Endothelial cell of umbilical vein (primary cell): ENCODE measurements at regions not wholly inside any gene's neighbourhood (a gene's known extent, or its start where the extent isn't known, plus 50 kb on each side); places are given as distances from the start of the nearest gene placed in this dataset.

Source experiments
- BruUV-seq: library from RNA; stranded (reverse); fragments of 400-500 nt; replicated peaks from 2 replicates; lab custom pipeline; 2021; lab: Mats Ljungman, UMichigan
- CTCF ChIA-PET: fragments of 300-600, 350-600 bp; sonication (Branson Sonifier 250); formaldehyde crosslinking; loops from one replicate; lab custom pipeline; 2021; ENCODE audit warnings: antibody characterized with exemption, inconsistent platforms; lab: Charles Lee
- POLR2A ChIA-PET: fragments of 300-600, 350-600 bp; sonication (Branson Sonifier 250); formaldehyde crosslinking; loops from one replicate; lab custom pipeline; 2021; ENCODE audit warnings: antibody characterized with exemption, inconsistent platforms; lab: Charles Lee
- DNase-seq: peaks from one replicate; pipeline ENCODE4 v3.0.0-alpha.2; 2011; ENCODE audit warnings: low read depth, low spot score
- FAIRE-seq: peaks from 2 replicates; lab custom pipeline; 2011; peaks lifted over from hg19 to GRCh38; lab: Jason Lieb, UNC
- H2AFZ ChIP-seq: 2 replicates; pipeline ENCODE4 v1.6.0; 2012; ENCODE audit warnings: low read depth, low read length, control low read depth, inconsistent platforms
- H3K27ac ChIP-seq: 2 replicates; pipeline ENCODE4 v1.5.1; 2011; ENCODE audit warnings: low read depth, mild to moderate bottlenecking, control low read depth, low read length, moderate library complexity; ENCODE audit not compliant: insufficient read depth
- H3K27me3 ChIP-seq, 2 experiments: 2 replicates each; pipeline versions ENCODE4 v1.6.0 to v1.6.1; 2011; ENCODE audit warnings: low read length in 2 of 2, mixed read lengths in 1 of 2; ENCODE audit not compliant: control insufficient read depth in 2 of 2, insufficient read depth in 2 of 2
- H3K36me3 ChIP-seq, 2 experiments: 2 replicates in 1 of 2; 3 replicates in 1 of 2; pipeline ENCODE4 v1.5.1; 2011; ENCODE audit warnings: low read length in 2 of 2, mild to moderate bottlenecking in 1 of 2, moderate library complexity in 1 of 2; ENCODE audit not compliant: control insufficient read depth in 2 of 2, insufficient read depth in 2 of 2; ENCODE audit errors: extremely low read depth in 1 of 2
- H3K4me1 ChIP-seq: 3 replicates; pipeline ENCODE4 v1.5.1; 2011; ENCODE audit warnings: mild to moderate bottlenecking, low read length; ENCODE audit not compliant: control insufficient read depth, insufficient read depth; ENCODE audit errors: extremely low read depth
- H3K4me2 ChIP-seq: 2 replicates; pipeline ENCODE4 v1.6.1; 2011; ENCODE audit warnings: low read length, control low read depth, mixed read lengths; ENCODE audit not compliant: insufficient read depth
- H3K4me3 ChIP-seq, 3 experiments: fragments of 200-600 bp in 1 of 3; sonication (generic), shearing (Covaris generic) in 1 of 3; replicated peaks in 1 of 3; 2 replicates each; pipeline ENCODE4 v1.5.1; 2011 to 2016; ENCODE audit warnings: control low read depth in 3 of 3, low read length in 3 of 3, mild to moderate bottlenecking in 2 of 3, inconsistent platforms in 1 of 3, low read depth in 1 of 3, moderate library complexity in 1 of 3; ENCODE audit not compliant: insufficient read depth in 1 of 3
- H3K79me2 ChIP-seq: 2 replicates; pipeline ENCODE4 v1.6.0; 2012; ENCODE audit warnings: low read length, inconsistent platforms; ENCODE audit not compliant: control insufficient read depth, insufficient read depth
- H3K9ac ChIP-seq: replicated peaks from 2 replicates; pipeline ENCODE3; 2011; ENCODE audit warnings: low read length, control low read depth; ENCODE audit not compliant: insufficient read depth; ENCODE audit errors: extremely low read depth
- H3K9me1 ChIP-seq: replicated peaks from 3 replicates; pipeline ENCODE4 v1.6.0; 2011; ENCODE audit warnings: mild to moderate bottlenecking, low read length; ENCODE audit not compliant: control insufficient read depth, insufficient read depth; ENCODE audit errors: extremely low read depth
- H3K9me3 ChIP-seq: replicated peaks from 2 replicates; pipeline ENCODE4 v1.5.1; 2012; ENCODE audit warnings: low read length, inconsistent platforms; ENCODE audit not compliant: control insufficient read depth, insufficient read depth
- H4K20me1 ChIP-seq: replicated peaks from 2 replicates; pipeline ENCODE3; 2011; ENCODE audit warnings: mild to moderate bottlenecking, low read length; ENCODE audit not compliant: control insufficient read depth, insufficient read depth; ENCODE audit errors: extremely low read depth
- CTCF ChIP-seq, 2 donors: IDR thresholded peaks; 1 replicate in 1 of 2; 2 replicates in 1 of 2; pipeline ENCODE4 v1.5.1; 2011; ENCODE audit warnings: low read length in 2 of 2, mild to moderate bottlenecking in 2 of 2, moderate library complexity in 2 of 2, control low read depth in 1 of 2, inconsistent platforms in 1 of 2, low read depth in 1 of 2; ENCODE audit not compliant: insufficient read depth in 1 of 2; ENCODE audit errors: extremely low read depth in 1 of 2
- FOS ChIP-seq: IDR thresholded peaks from 2 replicates; pipeline ENCODE4 v1.6.1; 2011; ENCODE audit warnings: mild to moderate bottlenecking, low read length, moderate library complexity, borderline replicate concordance; ENCODE audit not compliant: insufficient read depth
- GATA2 ChIP-seq: IDR thresholded peaks from 2 replicates; pipeline ENCODE4 v1.7.0; 2011; ENCODE audit warnings: low read depth, mild to moderate bottlenecking, moderate library complexity, mixed read lengths, low read length; ENCODE audit not compliant: insufficient read length, insufficient read depth
- JUN ChIP-seq: IDR thresholded peaks from 2 replicates; pipeline ENCODE4 v1.6.1; 2011; ENCODE audit warnings: borderline replicate concordance, low read depth; ENCODE audit not compliant: insufficient read length, insufficient read depth
- MAX ChIP-seq: IDR thresholded peaks from 2 replicates; pipeline ENCODE4 v1.6.1; 2011; ENCODE audit not compliant: insufficient read depth, insufficient read length
- MYC ChIP-seq: IDR thresholded peaks from one replicate; pipeline ENCODE4 v1.6.1; 2011; ENCODE audit warnings: mild to moderate bottlenecking, low read depth, low read length
- POLR2A ChIP-seq: IDR thresholded peaks from 2 replicates; pipeline ENCODE4 v1.6.1; 2012; ENCODE audit warnings: low read depth, mild to moderate bottlenecking, control low read depth, low read length
- dilution Hi-C: fragments of 300-500 bp; cut with MboI; formaldehyde crosslinking; loops from one replicate; pipeline ENCODE4 v1.15.0; 2019; ENCODE audit warnings: low sequenced_read_pairs; ENCODE audit not compliant: extremely low pct_ligation_motif_present
- intact Hi-C: fragments of 100-400 bp; cut with micrococcal nuclease; formaldehyde crosslinking; loops from one replicate; pipeline ENCODE4 v1.10.0; 2022

GRCh38 chr19:31516756-31517155, 167.5 kb upstream of the TSHZ3 start:
- Histone ChIP-seq H3K4me2 (no peak overlapping the region), H3K36me3 (no peaks in the 10 kb centered on the region), H3K9me3 (peaks cover 2% of the 10 kb centered on the region), H3K27me3 (no peaks in the 10 kb centered on the region), H3K27ac (no peak overlapping the region), H3K4me1 (no peaks in the 10 kb centered on the region), H3K9ac (no peak overlapping the region), H2AFZ (no peak overlapping the region), H3K9me1 (no peaks in the 10 kb centered on the region), H3K4me3 (no peak overlapping the region), H4K20me1 (no peaks in the 10 kb centered on the region), H3K79me2 (no peaks in the 10 kb centered on the region)
- CTCF ChIA-PET: no interaction called here
- DNase-seq: no peak
- BruUV-seq: no TSS peak
- FAIRE-seq: no peak
- dilution Hi-C loops (no loop called here), intact Hi-C loops (no loop called here)
- no peak for TF ChIP-seq CTCF (IDR thresholded peaks at IDR 0.05; ENCODE audit: extremely low read depth in 1 of 2, insufficient read depth in 1 of 2, low read depth in 1 of 2, low read length in 2 of 2)
- TF ChIP-seq POLR2A: no peak
- no peak for TF ChIP-seq MAX
- no peak for TF ChIP-seq JUN
- no peak for TF ChIP-seq FOS
- TF ChIP-seq MYC: no peak
- TF ChIP-seq GATA2: no peak
- POLR2A ChIA-PET: no interaction called here
